Astrocyte (in vitro differentiated cells and primary cell): ENCODE measurements at regions not wholly inside any gene's neighbourhood (a gene's known extent, or its start where the extent isn't known, plus 50 kb on each side); places are given as distances from the start of the nearest gene placed in this dataset.

ENCODE experiments used
- DNase-seq: peaks from one replicate; pipeline ENCODE4 v3.0.0-alpha.2; 2010; ENCODE audit warnings: low read depth
- FAIRE-seq: peaks from 2 replicates; lab custom pipeline; 2011; peaks lifted over from hg19 to GRCh38; lab: Jason Lieb, UNC
- H2AFZ ChIP-seq: 2 replicates; pipeline ENCODE4 v1.6.0; 2012; ENCODE audit warnings: low read depth, low read length, inconsistent platforms
- H3K27ac ChIP-seq: 2 replicates; pipeline ENCODE4 v1.5.1; 2011; ENCODE audit warnings: low read depth, low read length, inconsistent platforms
- H3K27me3 ChIP-seq: 2 replicates; pipeline ENCODE4 v1.6.0; 2011; ENCODE audit warnings: low read length, inconsistent platforms; ENCODE audit not compliant: insufficient read depth
- H3K36me3 ChIP-seq: 2 replicates; pipeline ENCODE4 v1.5.1; 2011; ENCODE audit warnings: low read length, inconsistent platforms; ENCODE audit not compliant: insufficient read depth
- H3K4me1 ChIP-seq: 2 replicates; pipeline ENCODE4 v1.5.1; 2011; ENCODE audit warnings: low read length, inconsistent platforms; ENCODE audit not compliant: insufficient read depth
- H3K4me2 ChIP-seq: 2 replicates; pipeline ENCODE4 v1.6.0; 2012; ENCODE audit warnings: low read length, inconsistent platforms
- H3K4me3 ChIP-seq: 2 replicates; pipeline ENCODE4 v1.5.1; 2011; ENCODE audit warnings: low read depth, mild to moderate bottlenecking, low read length, inconsistent platforms; ENCODE audit not compliant: insufficient read depth
- H3K79me2 ChIP-seq: 2 replicates; pipeline ENCODE4 v1.6.0; 2012; ENCODE audit warnings: mild to moderate bottlenecking, low read length, inconsistent platforms; ENCODE audit not compliant: insufficient read depth
- H3K9ac ChIP-seq: 2 replicates; pipeline ENCODE4 v1.6.0; 2012; ENCODE audit warnings: mild to moderate bottlenecking, low read length, inconsistent platforms
- H3K9me3 ChIP-seq: 2 replicates; pipeline ENCODE4 v1.5.1; 2012; ENCODE audit warnings: low read depth, mild to moderate bottlenecking, low read length, inconsistent platforms; ENCODE audit not compliant: insufficient read depth
- H4K20me1 ChIP-seq: 2 replicates; pipeline ENCODE4 v1.6.0; 2012; ENCODE audit warnings: low read length, inconsistent platforms; ENCODE audit not compliant: insufficient read depth
- H3K27ac Mint-ChIP-seq: one replicate; pipeline ENCODE4 v1.8.0; 2021; ENCODE audit warnings: mild to moderate bottlenecking, mixed read lengths; ENCODE audit not compliant: unreplicated experiment
- H3K27me3 Mint-ChIP-seq: one replicate; pipeline ENCODE4 v1.8.0; 2021; ENCODE audit warnings: low read depth, mixed read lengths; ENCODE audit not compliant: unreplicated experiment
- H3K36me3 Mint-ChIP-seq: one replicate; pipeline ENCODE4 v1.8.0; 2021; ENCODE audit warnings: low read depth, mixed read lengths; ENCODE audit not compliant: unreplicated experiment
- H3K4me1 Mint-ChIP-seq: one replicate; pipeline ENCODE4 v1.8.0; 2021; ENCODE audit warnings: low read depth, mixed read lengths; ENCODE audit not compliant: unreplicated experiment
- H3K4me3 Mint-ChIP-seq: one replicate; pipeline ENCODE4 v1.8.0; 2021; ENCODE audit warnings: mild to moderate bottlenecking, moderate library complexity, mixed read lengths; ENCODE audit not compliant: unreplicated experiment
- H3K9me3 Mint-ChIP-seq: one replicate; pipeline ENCODE4 v1.8.0; 2021; ENCODE audit warnings: mild to moderate bottlenecking, mixed read lengths; ENCODE audit not compliant: unreplicated experiment
- CTCF ChIP-seq: IDR thresholded peaks from 2 replicates; pipeline ENCODE4 v1.5.1; 2011; ENCODE audit warnings: low read depth, mild to moderate bottlenecking, inconsistent platforms, low read length, moderate library complexity; ENCODE audit not compliant: insufficient read depth
- EZH2 ChIP-seq: IDR thresholded peaks from 2 replicates; pipeline ENCODE4 v1.6.1; 2012; ENCODE audit warnings: mild to moderate bottlenecking, low read length, inconsistent platforms; ENCODE audit not compliant: insufficient read depth

- H3K4me3 Mint-ChIP-seq, result no peak overlapping the region
- no peaks in the 10 kb centered on the region for H3K4me1 ChIP-seq
- H4K20me1 ChIP-seq, result no peaks in the 10 kb centered on the region
- TF ChIP-seq CTCF (no peak), EZH2 (no peak)
- no peak overlapping the region for H3K4me3 ChIP-seq
- H3K27me3 Mint-ChIP-seq, result no peaks in the 10 kb centered on the region
- H3K4me2 ChIP-seq, result no peak overlapping the region
- peaks cover 2% of the 10 kb centered on the region for H3K4me1 Mint-ChIP-seq
- H3K36me3 Mint-ChIP-seq, result no peaks in the 10 kb centered on the region
- H3K27ac ChIP-seq, result no peak overlapping the region
- H3K9me3 ChIP-seq, result peaks cover 2% of the 10 kb centered on the region
- no peaks in the 10 kb centered on the region for H3K9me3 Mint-ChIP-seq
- no peaks in the 10 kb centered on the region for H3K79me2 ChIP-seq
- no peak overlapping the region for H3K27ac Mint-ChIP-seq
- no peak overlapping the region for H2AFZ ChIP-seq
- FAIRE-seq (no peak), DNase-seq (no peak)
- no peaks in the 10 kb centered on the region for H3K36me3 ChIP-seq
- H3K9ac ChIP-seq, result no peak overlapping the region
- no peaks in the 10 kb centered on the region for H3K27me3 ChIP-seq
Measured at GRCh38 chr3:87761795-87762194, 297.0 kb downstream of the CGGBP1 start.

- Histone ChIP-seq H3K36me3 (no peaks in the 10 kb centered on the region), H3K79me2 (no peaks in the 10 kb centered on the region), H3K9ac (no peak overlapping the region), H3K4me2 (no peak overlapping the region), H3K27me3 (no peaks in the 10 kb centered on the region), H4K20me1 (no peaks in the 10 kb centered on the region), H3K27ac (no peak overlapping the region), H3K9me3 (peaks cover 2% of the 10 kb centered on the region), H3K4me1 (no peaks in the 10 kb centered on the region), H2AFZ (no peak overlapping the region), H3K4me3 (no peak overlapping the region)
- no peak for FAIRE-seq
- Mint-ChIP-seq H3K4me1 (no peaks in the 10 kb centered on the region), H3K27me3 (no peaks in the 10 kb centered on the region), H3K36me3 (no peaks in the 10 kb centered on the region), H3K4me3 (no peak overlapping the region), H3K27ac (no peak overlapping the region), H3K9me3 (no peaks in the 10 kb centered on the region)
- TF ChIP-seq EZH2 (no peak), CTCF (no peak)
- DNase-seq, result no peak
Measured at GRCh38 chr3:87761341-87761740, 297.5 kb downstream of the CGGBP1 start.

GRCh38 chr3:87756616-87757015, 302.2 kb downstream of the CGGBP1 start:
- Histone ChIP-seq H2AFZ (no peak overlapping the region), H3K27ac (no peak overlapping the region), H3K4me1 (no peaks in the 10 kb centered on the region), H3K79me2 (no peaks in the 10 kb centered on the region), H3K27me3 (no peaks in the 10 kb centered on the region), H3K36me3 (no peaks in the 10 kb centered on the region), H3K4me2 (no peak overlapping the region), H3K9me3 (no peaks in the 10 kb centered on the region), H3K4me3 (no peak overlapping the region), H4K20me1 (no peaks in the 10 kb centered on the region), H3K9ac (no peak overlapping the region)
- no peaks in the 10 kb centered on the region for H3K27me3 Mint-ChIP-seq
- H3K4me1 Mint-ChIP-seq, result no peaks in the 10 kb centered on the region
- DNase-seq (no peak), FAIRE-seq (no peak)
- TF ChIP-seq CTCF (no peak), EZH2 (no peak)
- no peaks in the 10 kb centered on the region for H3K9me3 Mint-ChIP-seq
- H3K27ac Mint-ChIP-seq, result no peak overlapping the region
- H3K36me3 Mint-ChIP-seq, result no peaks in the 10 kb centered on the region
- H3K4me3 Mint-ChIP-seq, result no peak overlapping the region
